Choroid plexus epithelial cell (primary cell): ENCODE measurements at regions not wholly inside any gene's neighbourhood (a gene's known extent, or its start where the extent isn't known, plus 50 kb on each side); places are given as distances from the start of the nearest gene placed in this dataset.
"Not testable (repeated sequence)": the region's sequence is repeated elsewhere in the genome, so short reads cannot be mapped to it uniquely, and the experiment has no call there.

Source experiments
- DNase-seq: peaks from one replicate; pipeline ENCODE4 v3.0.0-alpha.2; 2010; ENCODE audit warnings: low read depth
- H3K4me3 ChIP-seq: 2 replicates; pipeline ENCODE4 v1.5.1; 2011; ENCODE audit warnings: low read depth, mild to moderate bottlenecking, control low read depth, low read length, moderate library complexity
- TF ChIP-seq, protein P1 (sequence below): conservative IDR thresholded peaks from 2 replicates; pipeline ENCODE4 v1.5.1; 2011; ENCODE audit warnings: low read depth, mild to moderate bottlenecking, control low read depth, inconsistent platforms, low read length, moderate library complexity

DNA sequence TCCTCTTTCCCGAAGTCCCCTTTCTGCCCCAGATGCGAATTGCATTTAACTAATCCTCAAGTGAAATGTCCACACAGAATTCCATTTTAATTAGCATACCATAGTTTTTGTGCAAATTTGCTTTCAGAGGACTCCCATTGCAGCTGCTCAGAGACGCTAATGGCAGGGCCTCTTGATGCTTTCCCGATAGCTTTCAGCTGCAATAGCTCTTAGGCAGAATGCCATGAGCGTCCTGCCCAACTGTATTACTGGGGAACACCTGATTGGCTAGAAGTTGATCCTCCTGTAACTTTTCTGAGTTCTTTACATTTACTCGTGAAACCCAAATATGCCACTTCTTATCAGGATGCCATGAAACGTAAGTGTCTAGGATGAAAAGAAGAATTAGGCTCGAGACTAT lies 203.0 kb downstream of the UTP18 start:
- DNase-seq = no peak
- no peak overlapping the region for H3K4me3 ChIP-seq
- TF ChIP-seq, protein P1, sequence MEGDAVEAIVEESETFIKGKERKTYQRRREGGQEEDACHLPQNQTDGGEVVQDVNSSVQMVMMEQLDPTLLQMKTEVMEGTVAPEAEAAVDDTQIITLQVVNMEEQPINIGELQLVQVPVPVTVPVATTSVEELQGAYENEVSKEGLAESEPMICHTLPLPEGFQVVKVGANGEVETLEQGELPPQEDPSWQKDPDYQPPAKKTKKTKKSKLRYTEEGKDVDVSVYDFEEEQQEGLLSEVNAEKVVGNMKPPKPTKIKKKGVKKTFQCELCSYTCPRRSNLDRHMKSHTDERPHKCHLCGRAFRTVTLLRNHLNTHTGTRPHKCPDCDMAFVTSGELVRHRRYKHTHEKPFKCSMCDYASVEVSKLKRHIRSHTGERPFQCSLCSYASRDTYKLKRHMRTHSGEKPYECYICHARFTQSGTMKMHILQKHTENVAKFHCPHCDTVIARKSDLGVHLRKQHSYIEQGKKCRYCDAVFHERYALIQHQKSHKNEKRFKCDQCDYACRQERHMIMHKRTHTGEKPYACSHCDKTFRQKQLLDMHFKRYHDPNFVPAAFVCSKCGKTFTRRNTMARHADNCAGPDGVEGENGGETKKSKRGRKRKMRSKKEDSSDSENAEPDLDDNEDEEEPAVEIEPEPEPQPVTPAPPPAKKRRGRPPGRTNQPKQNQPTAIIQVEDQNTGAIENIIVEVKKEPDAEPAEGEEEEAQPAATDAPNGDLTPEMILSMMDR = no peak

DNA sequence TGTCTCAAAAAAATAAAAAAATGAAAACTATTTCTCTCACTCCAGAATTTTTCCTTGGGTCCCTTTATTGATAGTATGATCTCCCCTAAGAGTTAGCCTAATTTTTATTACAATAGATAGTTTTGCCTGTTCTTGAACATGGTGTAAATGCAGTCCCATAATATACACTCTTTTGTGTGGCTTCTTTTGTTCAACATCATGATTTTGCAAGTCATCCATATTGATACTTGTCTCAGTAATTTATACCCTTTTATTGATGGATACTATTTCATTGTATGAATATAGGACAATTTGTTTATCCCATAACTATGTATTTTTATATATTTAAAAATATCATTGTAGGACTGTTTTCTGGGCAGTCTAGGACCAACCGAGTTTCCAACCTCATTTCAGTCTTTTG lies 207.0 kb downstream of the UTP18 start:
- TF ChIP-seq, protein P1 = no peak
- no peak for DNase-seq
- H3K4me3 ChIP-seq = no peak overlapping the region

DNA sequence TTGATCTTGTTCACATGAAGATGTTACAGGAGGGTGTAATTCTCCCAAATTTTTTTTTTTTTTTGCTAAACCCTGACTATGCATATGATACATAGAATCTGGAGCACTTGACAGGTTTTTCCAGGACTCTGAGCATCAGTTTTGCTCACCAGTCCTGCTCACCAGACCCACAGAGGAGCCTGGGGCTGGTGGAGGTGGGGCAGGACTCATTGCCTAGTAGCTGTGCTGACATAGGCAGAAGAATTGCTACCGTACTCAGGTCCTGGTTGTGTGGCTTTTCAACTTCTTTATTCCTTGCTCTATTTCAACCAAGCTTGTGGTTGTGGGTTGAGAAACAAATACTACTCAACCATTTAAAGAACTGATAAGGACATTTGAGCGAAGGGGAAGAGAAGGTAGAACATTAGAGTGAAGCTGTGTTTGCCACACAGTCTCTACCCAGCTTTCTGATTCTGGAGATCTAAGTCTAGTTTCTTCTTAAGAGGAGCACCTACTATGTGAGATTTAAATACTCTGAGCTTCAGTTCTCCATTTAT lies 212.4 kb downstream of the UTP18 start:
- TF ChIP-seq, protein P1 = no peak
- no peak for DNase-seq
- no peak overlapping the region for H3K4me3 ChIP-seq

DNA sequence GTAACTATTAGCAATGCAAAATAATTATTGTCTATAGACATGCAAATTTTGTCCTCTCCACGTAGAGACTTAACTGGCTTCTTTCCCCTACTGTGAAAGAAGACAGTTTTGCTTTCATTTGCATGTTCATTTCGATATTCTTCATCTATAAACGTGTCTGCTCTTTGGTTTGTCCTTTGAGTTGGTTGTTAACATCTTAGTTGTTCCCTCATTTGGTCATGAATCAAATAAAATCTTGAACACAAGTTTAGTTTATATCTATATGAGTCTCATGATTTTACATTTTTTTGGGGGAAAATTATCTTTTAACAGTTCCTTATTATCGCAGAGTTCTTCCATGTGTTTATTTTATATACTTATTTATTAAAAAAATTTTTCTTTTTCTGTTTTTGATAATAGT lies 214.4 kb downstream of the UTP18 start:
- no peak overlapping the region for H3K4me3 ChIP-seq
- DNase-seq = no peak
- TF ChIP-seq, protein P1 = no peak

DNA sequence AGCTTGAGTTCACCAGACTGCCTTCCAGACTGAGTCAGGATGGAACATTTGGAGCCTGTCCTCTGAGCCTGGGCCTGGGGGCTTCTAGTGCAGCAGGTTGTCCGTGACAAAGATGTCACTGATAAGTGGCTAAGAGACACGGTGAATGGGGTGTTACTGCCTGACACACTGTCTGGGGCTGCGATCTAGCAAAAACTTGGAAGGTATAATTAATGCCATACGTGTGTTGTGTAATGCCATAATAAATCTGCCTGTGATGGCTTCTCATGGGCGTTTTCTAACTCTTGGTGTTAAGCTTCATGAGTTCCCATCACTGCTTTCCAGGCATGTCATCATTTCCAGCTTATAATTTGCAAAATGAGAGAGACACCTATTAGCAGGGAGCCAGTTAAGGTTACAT lies 215.4 kb downstream of the UTP18 start:
- DNase-seq = no peak
- no peak overlapping the region for H3K4me3 ChIP-seq
- TF ChIP-seq, protein P1 = no peak

DNA sequence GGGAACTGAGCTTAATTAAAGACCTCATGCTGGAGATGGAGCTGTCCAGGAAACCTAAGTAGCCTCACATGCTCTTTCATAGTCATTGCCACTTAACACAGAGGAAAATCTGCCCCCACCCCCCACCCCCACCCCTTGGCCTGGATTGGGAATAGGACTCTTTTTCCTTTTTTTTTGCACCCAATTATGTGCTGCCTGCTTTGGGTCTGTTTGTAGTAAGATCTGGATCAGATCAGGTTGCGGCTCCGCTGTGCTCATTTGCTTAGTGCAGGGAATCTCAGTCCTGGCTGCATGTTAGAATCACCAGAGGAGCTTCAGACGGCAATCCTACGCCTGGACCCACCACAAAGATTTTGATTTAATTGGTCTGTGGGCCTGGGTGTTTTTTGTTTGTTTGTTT lies 219.0 kb downstream of the UTP18 start:
- no peak overlapping the region for H3K4me3 ChIP-seq
- DNase-seq = no peak
- TF ChIP-seq, protein P1 = no peak

DNA sequence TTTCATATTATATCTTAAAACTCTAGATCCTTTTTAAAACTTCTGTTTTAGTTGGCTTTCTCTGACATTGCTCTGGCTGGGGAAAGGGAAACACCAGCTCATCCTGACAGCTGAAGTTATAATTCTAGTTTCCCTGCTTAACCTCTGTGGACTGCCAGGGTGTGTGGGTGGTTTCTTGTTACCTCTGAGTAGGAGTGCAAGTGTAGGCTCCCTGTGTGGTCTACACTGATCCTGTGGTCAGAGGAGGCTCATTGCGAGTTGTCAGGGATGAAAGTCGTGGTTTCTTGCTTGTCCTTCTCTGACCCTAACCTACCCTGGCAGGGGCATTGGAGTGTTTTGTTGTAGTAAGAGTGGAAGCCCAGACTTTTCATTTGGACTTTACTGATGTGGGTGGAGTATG lies 221.0 kb downstream of the UTP18 start:
- DNase-seq = no peak
- TF ChIP-seq, protein P1 = no peak
- no peak overlapping the region for H3K4me3 ChIP-seq

DNA sequence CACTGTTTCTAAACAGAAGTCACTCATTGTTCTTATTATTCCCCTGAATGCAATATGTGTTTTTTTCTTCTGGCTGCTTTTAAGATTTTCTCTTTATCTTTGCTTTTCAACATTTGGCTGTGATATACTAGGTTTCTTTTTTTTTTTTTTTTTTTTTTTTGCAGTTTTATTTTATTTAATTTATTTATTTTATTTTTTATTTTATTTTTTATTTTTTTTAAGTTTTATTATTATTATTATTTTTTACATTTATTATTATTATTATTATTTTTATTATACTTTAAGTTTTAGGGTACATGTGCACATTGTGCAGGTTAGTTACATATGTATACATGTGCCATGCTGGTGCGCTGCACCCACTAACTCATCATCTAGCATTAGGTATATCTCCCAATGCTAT lies 221.9 kb downstream of the UTP18 start:
- H3K4me3 ChIP-seq, DNase-seq: not testable (repeated sequence)
